IgD-negative memory B cell (primary cell): ENCODE measurements at regions not wholly inside any gene's neighbourhood (a gene's known extent, or its start where the extent isn't known, plus 50 kb on each side); places are given as distances from the start of the nearest gene placed in this dataset.

Experiments used
- H3K27ac Mint-ChIP-seq, 3 donors: one replicate each; pipeline ENCODE4 v1.8.0; 2020 to 2022; ENCODE audit warnings: mild to moderate bottlenecking in 3 of 3, mixed read lengths in 3 of 3, moderate library complexity in 1 of 3
- H3K27me3 Mint-ChIP-seq: one replicate; pipeline ENCODE4 v1.8.0; 2021; ENCODE audit warnings: mixed read lengths
- H3K36me3 Mint-ChIP-seq: one replicate; pipeline ENCODE4 v1.8.0; 2020; ENCODE audit warnings: mild to moderate bottlenecking, mixed read lengths
- H3K4me1 Mint-ChIP-seq, 3 donors: one replicate each; pipeline ENCODE4 v1.8.0; 2020 to 2022; ENCODE audit warnings: mixed read lengths in 3 of 3, mild to moderate bottlenecking in 1 of 3
- H3K4me3 Mint-ChIP-seq, 4 donors: one replicate each; pipeline ENCODE4 v1.8.0; 2020 to 2022; ENCODE audit warnings: mild to moderate bottlenecking in 4 of 4, mixed read lengths in 4 of 4, moderate library complexity in 3 of 4
- H3K9me3 Mint-ChIP-seq, 3 donors: one replicate each; pipeline ENCODE4 v1.8.0; 2020 to 2021; ENCODE audit warnings: mixed read lengths in 3 of 3, mild to moderate bottlenecking in 1 of 3

- Mint-ChIP-seq H3K27me3 (no peaks in the 10 kb centered on the region), H3K4me3 (no peak overlapping the region), H3K27ac (no peak overlapping the region), H3K36me3 (no peaks in the 10 kb centered on the region), H3K4me1 (peaks cover 0 to 1% (median 0%) of the 10 kb centered on the region in 3 donors), H3K9me3 (peaks cover 0 to 3% (median 0%) of the 10 kb centered on the region in 3 donors)
Measured at GRCh38 chr5:44446399-44446798, 57.2 kb upstream of the FGF10 start.

DNA sequence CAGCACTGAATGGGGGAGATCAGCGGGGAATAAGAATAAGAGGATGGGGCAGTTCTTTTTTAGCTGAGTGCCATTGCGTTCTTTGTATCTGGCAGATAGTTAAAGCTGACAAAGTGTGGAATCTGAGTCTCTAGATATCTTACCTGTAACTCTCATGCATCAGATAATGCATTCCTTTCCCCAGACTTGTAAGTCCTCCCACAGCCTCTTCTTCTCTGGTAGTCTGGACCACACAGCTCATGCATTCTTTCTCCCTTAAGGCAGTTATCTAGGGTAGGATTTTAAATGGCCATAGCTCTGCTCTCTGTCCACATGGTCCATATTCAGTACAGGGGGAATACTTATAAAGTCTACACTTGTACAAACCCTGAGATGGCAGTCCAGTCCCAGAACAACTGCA lies 54.0 kb upstream of the FGF10 start:
- Mint-ChIP-seq H3K36me3 (no peaks in the 10 kb centered on the region), H3K27me3 (no peaks in the 10 kb centered on the region), H3K4me1 (peaks cover 0 to 1% (median 0%) of the 10 kb centered on the region in 3 donors), H3K27ac (no peak overlapping the region), H3K9me3 (peaks cover 0 to 3% (median 3%) of the 10 kb centered on the region in 3 donors), H3K4me3 (peak overlapping the region in 1 of 4 donors; percentile 4)

DNA sequence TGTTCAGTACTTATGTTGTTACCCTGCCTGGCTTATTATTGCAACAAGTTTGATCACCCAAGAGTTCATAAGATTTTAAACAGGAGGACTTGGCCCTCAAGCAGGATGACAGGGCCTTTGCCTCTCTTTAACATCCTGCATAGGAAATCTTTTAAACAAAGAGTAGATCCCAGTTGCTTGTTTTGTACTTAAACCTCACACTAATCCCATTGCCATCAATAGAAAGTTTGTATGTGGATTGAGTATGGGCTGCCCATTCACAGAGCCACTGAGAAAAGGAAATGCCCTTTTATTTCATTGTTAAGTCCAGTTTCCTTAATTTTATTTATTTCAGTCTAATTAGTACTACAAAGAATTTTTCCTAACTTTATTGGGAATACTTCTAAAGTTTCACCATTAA lies 52.2 kb upstream of the FGF10 start:
- Mint-ChIP-seq H3K4me1 (peaks cover 0 to 1% (median 0%) of the 10 kb centered on the region in 3 donors), H3K9me3 (peaks cover 0 to 3% (median 3%) of the 10 kb centered on the region in 3 donors), H3K4me3 (no peak overlapping the region), H3K27ac (no peak overlapping the region), H3K27me3 (no peaks in the 10 kb centered on the region), H3K36me3 (no peaks in the 10 kb centered on the region)

DNA sequence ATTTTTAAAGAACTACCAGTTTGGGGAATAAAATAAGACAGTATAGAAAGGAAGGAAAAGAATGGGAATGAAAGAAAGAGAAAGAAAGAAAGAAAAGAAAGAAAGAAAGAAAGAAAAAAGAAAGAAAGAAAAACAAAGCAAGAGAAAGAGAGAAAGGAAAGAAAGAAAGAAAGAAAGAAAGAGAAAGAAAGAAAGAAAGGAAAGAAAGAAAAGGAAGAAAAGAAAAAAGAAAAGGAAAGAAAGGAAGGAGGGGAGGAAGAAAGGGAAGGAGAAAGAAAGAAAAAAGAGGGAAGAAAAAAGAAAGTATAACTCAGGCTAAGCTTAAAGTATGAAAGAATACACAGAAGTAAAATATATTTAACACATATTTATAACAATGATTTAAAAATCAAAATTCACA lies 51.0 kb upstream of the FGF10 start:
- H3K4me1 Mint-ChIP-seq: peaks cover 0 to 1% (median 0%) of the 10 kb centered on the region in 3 donors
- no peaks in the 10 kb centered on the region for H3K36me3 Mint-ChIP-seq
- no peaks in the 10 kb centered on the region for H3K27me3 Mint-ChIP-seq
- H3K9me3 Mint-ChIP-seq: peaks cover 0 to 3% (median 2%) of the 10 kb centered on the region in 3 donors
- H3K27ac Mint-ChIP-seq: no peak overlapping the region
- no peak overlapping the region for H3K4me3 Mint-ChIP-seq
